HG03097 (cell line): ENCODE measurements at regions not wholly inside any gene's neighbourhood (a gene's known extent, or its start where the extent isn't known, plus 50 kb on each side); places are given as distances from the start of the nearest gene placed in this dataset.

Source experiments
- ATAC-seq: cut with Tn5 transposase; IDR thresholded peaks from one replicate; pipeline ENCODE4 v1.9.1; 2021; ENCODE audit not compliant: unreplicated experiment, low FRiP score

GRCh38 chr5:158175934-158176481, 317.1 kb upstream of the CLINT1 start:
- no peak for ATAC-seq

- no peak for ATAC-seq
Observed at GRCh38 chr5:158174918-158175851, 316.2 kb upstream of the CLINT1 start.

GRCh38 chr5:158174026-158174425, 315.1 kb upstream of the CLINT1 start:
- no peak for ATAC-seq

- ATAC-seq: no peak
Observed at GRCh38 chr5:158172005-158172404, 313.1 kb upstream of the CLINT1 start.

- no peak for ATAC-seq
Observed at GRCh38 chr5:158170534-158170933, 311.6 kb upstream of the CLINT1 start.

GRCh38 chr5:158170060-158170459, 311.1 kb upstream of the CLINT1 start:
- ATAC-seq: no peak

GRCh38 chr5:158166424-158166823, 307.5 kb upstream of the CLINT1 start:
- no peak for ATAC-seq

- no peak for ATAC-seq
Observed at GRCh38 chr5:158165647-158166046, 306.7 kb upstream of the CLINT1 start.

GRCh38 chr5:158164296-158165047, 305.5 kb upstream of the CLINT1 start:
- no peak for ATAC-seq

- ATAC-seq: no peak
Observed at GRCh38 chr5:158163451-158164295, 304.7 kb upstream of the CLINT1 start.

GRCh38 chr5:158162479-158163034, 303.6 kb upstream of the CLINT1 start:
- ATAC-seq: no peak

GRCh38 chr5:158162026-158162425, 303.1 kb upstream of the CLINT1 start:
- no peak for ATAC-seq

- no peak for ATAC-seq
Observed at GRCh38 chr5:158159621-158160020, 300.7 kb upstream of the CLINT1 start.

- ATAC-seq: no peak
Observed at GRCh38 chr5:158155811-158156505, 297.0 kb upstream of the CLINT1 start.

- ATAC-seq: no peak
Observed at GRCh38 chr5:158155067-158155466, 296.1 kb upstream of the CLINT1 start.

- ATAC-seq: no peak
Observed at GRCh38 chr5:158154226-158155005, 295.5 kb upstream of the CLINT1 start.

GRCh38 chr5:158153508-158153907, 294.6 kb upstream of the CLINT1 start:
- no peak for ATAC-seq

- ATAC-seq: no peak
Observed at GRCh38 chr5:158152136-158152535, 293.2 kb upstream of the CLINT1 start.

GRCh38 chr5:158147227-158147626, 288.3 kb upstream of the CLINT1 start:
- no peak for ATAC-seq
